Peyer's patch (tissue), 4 donors: ENCODE measurements at regions not wholly inside any gene's neighbourhood (a gene's known extent, or its start where the extent isn't known, plus 50 kb on each side); places are given as distances from the start of the nearest gene placed in this dataset.
A peak's percentile ranks its signal among the peaks of the same experiment; 100 is the strongest.

Experiments
- DNase-seq, 3 donors: peaks; one replicate each; pipeline ENCODE4 v3.0.0-alpha.2; 2017 to 2019
- H3K27ac ChIP-seq, 4 donors: fragments of 200-600 bp; sonication (generic); one replicate each; pipeline ENCODE4 v1.5.1; 2016 to 2019
- H3K27me3 ChIP-seq, 2 donors: fragments of 200-600 bp; sonication (generic); one replicate each; pipeline ENCODE4 v1.5.1; 2019
- H3K36me3 ChIP-seq, 3 donors: fragments of 200-600 bp; sonication (generic); one replicate each; pipeline ENCODE4 v1.5.1; 2016 to 2019
- H3K4me1 ChIP-seq, 4 donors: fragments of 200-600 bp; sonication (generic); one replicate each; pipeline ENCODE4 v1.5.1; 2016 to 2019
- H3K4me3 ChIP-seq, 4 donors: fragments of 200-600 bp; sonication (generic); 1 replicate in 3 of 4; 2 replicates in 1 of 4; pipeline ENCODE4 v1.5.1; 2016 to 2019; ENCODE audit warnings: mild to moderate bottlenecking in 1 of 4
- H3K9me3 ChIP-seq, 4 donors: fragments of 200-600 bp; sonication (generic); one replicate each; pipeline ENCODE4 v1.5.1; 2016 to 2019; ENCODE audit warnings: mild to moderate bottlenecking in 1 of 4
- CTCF ChIP-seq, 6 experiments: fragments of 450-650 bp in 4 of 6; fragments of 200-600 bp in 2 of 6; sonication (generic) in 1 of 6; IDR thresholded peaks; one replicate each; pipeline ENCODE4 v1.5.1; 2017 to 2019; ENCODE audit warnings: antibody characterized with exemption in 6 of 6, mild to moderate bottlenecking in 3 of 6, moderate library complexity in 1 of 6
- POLR2A ChIP-seq, 2 donors: fragments of 450-650 bp; IDR thresholded peaks; one replicate each; pipeline ENCODE4 v1.5.1; 2017; ENCODE audit warnings: antibody characterized with exemption in 2 of 2, mild to moderate bottlenecking in 2 of 2, moderate library complexity in 2 of 2

- Histone ChIP-seq H3K27ac (no peak overlapping the region), H3K27me3 (no peaks in the 10 kb centered on the region), H3K4me1 (no peaks in the 10 kb centered on the region), H3K36me3 (no peaks in the 10 kb centered on the region), H3K9me3 (no peaks in the 10 kb centered on the region), H3K4me3 (no peak overlapping the region)
- DNase-seq, result no peak
- TF ChIP-seq CTCF (IDR thresholded peaks at IDR 0.05) (no peak), POLR2A (IDR thresholded peaks at IDR 0.05) (no peak)
Observed at GRCh38 chr4:11908205-11908604, 479.5 kb upstream of the HS3ST1 start.

GRCh38 chr4:11904846-11905739, 476.4 kb upstream of the HS3ST1 start:
- no peaks in the 10 kb centered on the region for H3K36me3 ChIP-seq
- H3K27me3 ChIP-seq, result no peaks in the 10 kb centered on the region
- DNase-seq, result no peak
- TF ChIP-seq POLR2A (IDR thresholded peaks at IDR 0.05) (no peak), CTCF (IDR thresholded peaks at IDR 0.05) (no peak)
- H3K9me3 ChIP-seq, result no peaks in the 10 kb centered on the region
- H3K4me1 ChIP-seq, result peaks cover 0 to 4% (median 0%) of the 10 kb centered on the region in 4 donors
- no peak overlapping the region for H3K27ac ChIP-seq
- no peak overlapping the region for H3K4me3 ChIP-seq

GRCh38 chr4:11904117-11904535, 475.4 kb upstream of the HS3ST1 start:
- TF ChIP-seq CTCF (IDR thresholded peaks at IDR 0.05), result no peak
- TF ChIP-seq POLR2A (IDR thresholded peaks at IDR 0.05), result no peak
- H3K9me3 ChIP-seq, result no peaks in the 10 kb centered on the region
- no peak overlapping the region for H3K4me3 ChIP-seq
- H3K36me3 ChIP-seq, result no peaks in the 10 kb centered on the region
- peaks cover 0 to 4% (median 0%) of the 10 kb centered on the region in 4 donors for H3K4me1 ChIP-seq
- no peaks in the 10 kb centered on the region for H3K27me3 ChIP-seq
- no peak overlapping the region for H3K27ac ChIP-seq
- DNase-seq, result peak in 1 of 3 donors; percentile 51

- Histone ChIP-seq H3K4me3 (no peak overlapping the region), H3K27ac (no peak overlapping the region), H3K36me3 (no peaks in the 10 kb centered on the region), H3K27me3 (no peaks in the 10 kb centered on the region), H3K4me1 (peaks cover 0 to 4% (median 0%) of the 10 kb centered on the region in 4 donors), H3K9me3 (no peaks in the 10 kb centered on the region)
- no peak for DNase-seq
- no peak for TF ChIP-seq POLR2A (IDR thresholded peaks at IDR 0.05)
- no peak for TF ChIP-seq CTCF (IDR thresholded peaks at IDR 0.05)
Observed at GRCh38 chr4:11901089-11901488, 472.4 kb upstream of the HS3ST1 start.

GRCh38 chr4:11900359-11900758, 471.7 kb upstream of the HS3ST1 start:
- Histone ChIP-seq H3K36me3 (no peaks in the 10 kb centered on the region), H3K9me3 (no peaks in the 10 kb centered on the region), H3K27me3 (no peaks in the 10 kb centered on the region), H3K4me3 (no peak overlapping the region), H3K4me1 (peaks cover 0 to 4% (median 0%) of the 10 kb centered on the region in 4 donors), H3K27ac (no peak overlapping the region)
- no peak for DNase-seq
- TF ChIP-seq CTCF (IDR thresholded peaks at IDR 0.05) (no peak), POLR2A (IDR thresholded peaks at IDR 0.05) (no peak)
